MM.1S (cell line): ENCODE measurements at regions not wholly inside any gene's neighbourhood (a gene's known extent, or its start where the extent isn't known, plus 50 kb on each side); places are given as distances from the start of the nearest gene placed in this dataset.

Experiments
- EZH2 ChIP-seq: fragments of 300-600 bp; sonication (generic); optimal IDR thresholded peaks from 2 replicates; pipeline ENCODE3; 2017; ENCODE audit warnings: low read depth, mild to moderate bottlenecking, antibody characterized with exemption, low read length, mixed read lengths
- EZH2phosphoT487 ChIP-seq: fragments of 300-600 bp; sonication (generic); IDR thresholded peaks from 2 replicates; pipeline ENCODE4 v1.6.1; 2018; ENCODE audit warnings: antibody characterized with exemption, low read length
- TF ChIP-seq, protein P1 (sequence below): fragments of 300-600 bp; sonication (generic); IDR thresholded peaks from 2 replicates; pipeline ENCODE4 v1.5.1; 2016; ENCODE audit warnings: antibody characterized with exemption, low read length, mixed read lengths

DNA sequence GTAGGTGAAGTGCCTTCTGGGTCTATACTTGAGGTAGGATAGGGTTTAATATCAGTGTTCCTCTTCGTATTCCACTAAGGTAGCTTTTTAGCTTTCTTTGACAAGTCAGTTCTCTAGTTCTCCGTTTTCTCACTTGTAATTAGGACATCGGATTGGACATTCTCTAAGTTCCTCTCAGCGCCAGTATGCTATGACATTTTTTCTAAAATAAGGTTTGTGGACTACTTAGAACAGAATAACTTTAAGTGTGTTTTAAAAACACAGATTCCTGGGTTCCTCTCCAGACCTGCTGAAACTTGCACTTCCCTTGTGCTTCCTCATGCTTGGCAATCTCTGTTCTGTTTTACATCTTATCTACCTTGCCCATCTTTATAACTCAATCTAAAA lies 69.3 kb upstream of the YWHAQ start:
- TF ChIP-seq, protein P1, sequence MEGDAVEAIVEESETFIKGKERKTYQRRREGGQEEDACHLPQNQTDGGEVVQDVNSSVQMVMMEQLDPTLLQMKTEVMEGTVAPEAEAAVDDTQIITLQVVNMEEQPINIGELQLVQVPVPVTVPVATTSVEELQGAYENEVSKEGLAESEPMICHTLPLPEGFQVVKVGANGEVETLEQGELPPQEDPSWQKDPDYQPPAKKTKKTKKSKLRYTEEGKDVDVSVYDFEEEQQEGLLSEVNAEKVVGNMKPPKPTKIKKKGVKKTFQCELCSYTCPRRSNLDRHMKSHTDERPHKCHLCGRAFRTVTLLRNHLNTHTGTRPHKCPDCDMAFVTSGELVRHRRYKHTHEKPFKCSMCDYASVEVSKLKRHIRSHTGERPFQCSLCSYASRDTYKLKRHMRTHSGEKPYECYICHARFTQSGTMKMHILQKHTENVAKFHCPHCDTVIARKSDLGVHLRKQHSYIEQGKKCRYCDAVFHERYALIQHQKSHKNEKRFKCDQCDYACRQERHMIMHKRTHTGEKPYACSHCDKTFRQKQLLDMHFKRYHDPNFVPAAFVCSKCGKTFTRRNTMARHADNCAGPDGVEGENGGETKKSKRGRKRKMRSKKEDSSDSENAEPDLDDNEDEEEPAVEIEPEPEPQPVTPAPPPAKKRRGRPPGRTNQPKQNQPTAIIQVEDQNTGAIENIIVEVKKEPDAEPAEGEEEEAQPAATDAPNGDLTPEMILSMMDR = no peak
- TF ChIP-seq EZH2 (no peak), EZH2phosphoT487 (no peak)
